Thymus (tissue), 11 donors: ENCODE measurements at regions not wholly inside any gene's neighbourhood (a gene's known extent, or its start where the extent isn't known, plus 50 kb on each side); places are given as distances from the start of the nearest gene placed in this dataset.

Experiments
- DNase-seq, 9 donors: peaks; one replicate each; pipeline ENCODE4 v3.0.0-alpha.2; 2013; ENCODE audit warnings: low spot score in 9 of 9, low read depth in 6 of 9, missing footprints in 1 of 9
- H3K27ac ChIP-seq, 2 donors: one replicate each; pipeline ENCODE4 v1.5.1; 2013; ENCODE audit warnings: control low read depth in 1 of 2, low read depth in 1 of 2, low read length in 1 of 2, mild to moderate bottlenecking in 1 of 2, moderate library complexity in 1 of 2
- H3K27me3 ChIP-seq, 2 donors: one replicate each; pipeline ENCODE4 v1.5.1; 2013; ENCODE audit warnings: low read length in 1 of 2; ENCODE audit not compliant: control insufficient read depth in 2 of 2, insufficient read depth in 1 of 2
- H3K36me3 ChIP-seq, 2 donors: one replicate each; pipeline ENCODE4 v1.5.1; 2013; ENCODE audit warnings: low read length in 1 of 2, mild to moderate bottlenecking in 1 of 2, moderate library complexity in 1 of 2; ENCODE audit not compliant: control insufficient read depth in 2 of 2, insufficient read depth in 2 of 2
- H3K4me1 ChIP-seq, 2 donors: one replicate each; pipeline ENCODE4 v1.5.1; 2013; ENCODE audit warnings: low read length in 2 of 2; ENCODE audit not compliant: control insufficient read depth in 2 of 2, insufficient read depth in 2 of 2
- H3K4me3 ChIP-seq, 2 donors: one replicate each; pipeline ENCODE4 v1.5.1; 2013; ENCODE audit warnings: low read length in 2 of 2, control low read depth in 1 of 2, mild to moderate bottlenecking in 1 of 2
- H3K9me3 ChIP-seq, 2 donors: one replicate each; pipeline ENCODE4 v1.5.1; 2013; ENCODE audit warnings: low read length in 1 of 2, mild to moderate bottlenecking in 1 of 2; ENCODE audit not compliant: control insufficient read depth in 2 of 2, insufficient read depth in 1 of 2
- WGBS: extraction: QIAGEN DNeasy Blood & Tissue Kit; methylation state at CpG from one replicate; pipeline ENCODE4 v1.1.7; 2013; 5-methylcytosine and 5-hydroxymethylcytosine counted together
- donor health status: healthy.

DNA sequence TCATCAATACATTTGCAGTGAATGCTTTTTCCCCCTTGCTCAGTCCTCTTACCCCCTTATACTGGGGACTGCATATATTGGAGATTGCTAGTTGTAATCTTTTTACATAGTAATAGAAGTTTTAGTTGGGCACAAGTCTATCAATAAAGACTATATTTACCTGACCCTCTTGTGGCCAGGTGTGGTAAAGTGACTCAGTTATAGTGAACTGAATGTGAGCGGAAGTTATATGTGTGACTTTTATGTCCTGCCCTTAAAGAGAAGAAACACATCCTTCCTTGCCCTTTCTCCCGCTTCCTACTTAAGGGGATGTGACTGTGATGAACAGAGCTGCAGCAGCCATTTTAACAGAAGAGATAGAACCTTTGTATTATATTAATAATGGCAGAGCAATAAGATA is 362.0 kb downstream of the METTL15 start:
- Histone ChIP-seq H3K9me3 (no peaks in the 10 kb centered on the region), H3K36me3 (no peaks in the 10 kb centered on the region), H3K4me3 (no peak overlapping the region), H3K4me1 (no peaks in the 10 kb centered on the region), H3K27ac (no peak overlapping the region), H3K27me3 (no peaks in the 10 kb centered on the region)
- over 99% methylated on average over 2 of the region's 2 CpGs for WGBS
- no peak for DNase-seq

DNA sequence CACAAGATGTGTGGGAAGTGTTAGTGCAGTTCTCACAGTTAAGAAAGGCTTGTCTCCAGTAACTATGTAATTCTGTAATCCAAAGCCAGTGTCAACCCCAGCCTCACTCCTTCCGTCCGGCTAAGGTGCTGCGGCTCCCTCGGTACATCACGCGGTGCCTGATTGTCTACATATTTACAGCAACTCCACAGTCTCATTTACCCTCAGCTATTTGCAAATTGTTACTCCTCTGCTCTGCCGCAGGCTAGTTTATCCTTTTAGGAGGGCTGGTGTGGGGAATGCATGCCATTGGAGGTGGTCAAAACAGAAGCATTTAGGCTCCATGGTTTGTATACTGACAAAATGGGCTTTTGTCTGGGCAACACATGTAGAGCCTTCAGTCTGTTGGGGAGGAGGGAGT is 358.3 kb downstream of the METTL15 start:
- no peaks in the 10 kb centered on the region for H3K27me3 ChIP-seq
- no peaks in the 10 kb centered on the region for H3K4me1 ChIP-seq
- DNase-seq: no peak
- no peaks in the 10 kb centered on the region for H3K36me3 ChIP-seq
- no peak overlapping the region for H3K27ac ChIP-seq
- WGBS: 94% methylated on average over 7 of the region's 7 CpGs
- no peaks in the 10 kb centered on the region for H3K9me3 ChIP-seq
- no peak overlapping the region for H3K4me3 ChIP-seq

DNA sequence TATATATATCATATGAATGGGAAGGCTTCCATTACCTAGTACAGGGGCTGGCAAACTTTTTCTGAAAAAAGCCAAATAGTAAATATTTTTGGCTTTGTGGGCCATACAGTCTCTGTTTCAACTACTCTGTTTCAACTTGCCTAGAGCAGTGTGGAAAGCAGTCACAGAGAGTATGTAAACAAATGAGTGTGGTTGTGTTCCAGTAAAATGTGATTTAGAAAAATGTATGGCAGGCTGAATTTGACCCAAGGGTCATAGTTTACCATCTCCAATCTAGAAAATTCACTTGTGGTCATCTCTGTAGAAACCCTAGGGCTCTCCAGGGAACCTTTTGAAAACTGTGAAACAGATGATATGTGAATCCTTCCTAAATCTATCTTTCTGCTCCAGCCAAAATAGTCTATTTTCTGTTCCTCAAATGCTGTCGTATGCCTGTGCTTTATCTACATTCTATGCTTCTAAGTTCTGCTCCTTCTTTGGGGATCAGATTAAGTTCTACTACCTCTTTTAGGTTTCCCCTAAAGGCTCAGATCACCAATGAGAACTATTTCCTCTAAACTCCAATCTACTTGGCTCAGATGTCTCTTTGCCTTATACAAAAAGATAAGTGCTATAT is 356.2 kb downstream of the METTL15 start:
- H3K27me3 ChIP-seq: no peaks in the 10 kb centered on the region
- no peaks in the 10 kb centered on the region for H3K36me3 ChIP-seq
- no peaks in the 10 kb centered on the region for H3K9me3 ChIP-seq
- WGBS: 2% methylated on average over 1 of the region's 1 CpG
- H3K4me1 ChIP-seq: no peaks in the 10 kb centered on the region
- no peak overlapping the region for H3K27ac ChIP-seq
- DNase-seq: no peak
- no peak overlapping the region for H3K4me3 ChIP-seq

DNA sequence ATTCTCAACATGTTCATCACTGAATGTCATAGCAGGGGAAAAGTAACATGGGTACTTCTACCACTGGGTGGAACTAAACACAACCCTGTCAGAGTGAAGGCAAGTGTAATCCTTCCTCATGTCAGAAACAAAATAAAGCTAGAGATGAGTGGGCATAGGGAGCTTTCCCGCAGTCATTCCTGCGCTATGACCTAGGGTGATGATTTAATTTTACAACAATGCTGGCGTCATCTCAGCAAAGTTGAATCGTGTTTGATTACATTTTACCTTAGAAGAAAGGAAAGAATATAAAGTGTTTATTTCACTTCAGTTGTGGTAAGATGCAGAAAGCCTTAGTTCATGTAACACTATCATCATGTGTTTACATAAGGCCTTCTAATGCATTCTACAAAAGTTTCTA is 355.6 kb downstream of the METTL15 start:
- H3K4me1 ChIP-seq: no peaks in the 10 kb centered on the region
- no peaks in the 10 kb centered on the region for H3K36me3 ChIP-seq
- no peak for DNase-seq
- no peak overlapping the region for H3K27ac ChIP-seq
- H3K9me3 ChIP-seq: no peaks in the 10 kb centered on the region
- 98% methylated on average over 4 of the region's 4 CpGs for WGBS
- H3K4me3 ChIP-seq: no peak overlapping the region
- no peaks in the 10 kb centered on the region for H3K27me3 ChIP-seq

DNA sequence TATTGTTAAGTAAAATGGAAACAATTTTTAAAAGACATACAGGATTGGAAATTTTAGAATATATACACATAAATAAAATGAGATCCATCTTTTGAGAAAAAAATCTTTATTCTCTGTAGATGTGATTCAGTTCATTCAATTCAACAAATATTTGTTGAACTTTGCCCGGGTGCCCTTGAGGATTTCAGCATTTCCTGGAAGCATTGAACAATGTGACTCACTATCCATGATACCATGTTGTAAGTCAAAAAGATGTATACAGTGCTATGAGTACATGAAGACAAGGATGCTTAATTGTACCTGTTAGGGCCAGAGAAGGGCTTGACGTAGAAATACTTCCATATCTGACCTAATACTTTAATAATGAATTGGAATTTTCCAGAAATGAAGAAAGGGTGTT is 353.7 kb downstream of the METTL15 start:
- Histone ChIP-seq H3K4me3 (no peak overlapping the region), H3K4me1 (no peaks in the 10 kb centered on the region), H3K27me3 (no peaks in the 10 kb centered on the region), H3K36me3 (no peaks in the 10 kb centered on the region), H3K9me3 (no peaks in the 10 kb centered on the region), H3K27ac (no peak overlapping the region)
- WGBS: 95% methylated on average over 2 of the region's 2 CpGs
- no peak for DNase-seq

DNA sequence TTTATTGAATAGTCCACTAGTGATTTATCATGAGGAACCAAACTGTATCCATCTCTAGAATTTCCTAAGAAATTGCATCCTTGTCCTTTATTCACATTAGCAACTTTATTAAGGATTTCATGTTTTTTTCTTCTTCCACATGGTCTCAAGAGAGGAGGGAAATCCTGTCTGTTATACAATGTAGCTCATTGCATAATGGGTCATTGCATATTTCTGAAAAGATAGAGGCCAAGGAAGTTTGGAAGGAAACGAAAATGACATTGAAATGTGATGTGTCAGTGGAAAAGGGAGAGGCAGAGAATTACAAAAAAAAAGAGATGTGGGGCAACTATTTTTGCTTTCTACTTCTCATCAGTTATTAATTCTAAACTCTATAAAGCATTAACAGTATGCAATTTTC is 353.1 kb downstream of the METTL15 start:
- H3K4me1 ChIP-seq: no peaks in the 10 kb centered on the region
- H3K27me3 ChIP-seq: no peaks in the 10 kb centered on the region
- H3K4me3 ChIP-seq: no peak overlapping the region
- no peak for DNase-seq
- no peaks in the 10 kb centered on the region for H3K36me3 ChIP-seq
- no peak overlapping the region for H3K27ac ChIP-seq
- no peaks in the 10 kb centered on the region for H3K9me3 ChIP-seq
- WGBS: 69% methylated on average over 1 of the region's 1 CpG

DNA sequence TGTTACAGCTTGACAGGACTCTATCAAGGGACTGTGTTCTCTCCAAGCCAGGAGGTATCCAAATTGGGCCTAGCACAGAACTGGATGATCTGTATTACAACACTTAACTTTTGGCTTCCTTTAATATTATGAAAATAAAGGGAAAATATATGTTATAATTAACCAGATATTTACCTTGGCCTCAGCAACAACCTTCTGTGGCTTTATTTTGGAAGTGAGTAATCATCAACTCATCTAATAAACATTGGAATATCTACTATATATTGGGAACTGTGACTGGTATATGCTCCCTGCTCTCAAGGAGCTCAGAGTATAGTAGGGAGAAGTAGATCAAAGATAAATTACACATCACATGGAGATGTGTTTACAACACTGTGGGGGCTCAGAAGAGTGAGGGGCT is 352.2 kb downstream of the METTL15 start:
- Histone ChIP-seq H3K9me3 (no peaks in the 10 kb centered on the region), H3K27ac (no peak overlapping the region), H3K4me1 (no peaks in the 10 kb centered on the region), H3K4me3 (no peak overlapping the region), H3K27me3 (no peaks in the 10 kb centered on the region), H3K36me3 (no peaks in the 10 kb centered on the region)
- no peak for DNase-seq

DNA sequence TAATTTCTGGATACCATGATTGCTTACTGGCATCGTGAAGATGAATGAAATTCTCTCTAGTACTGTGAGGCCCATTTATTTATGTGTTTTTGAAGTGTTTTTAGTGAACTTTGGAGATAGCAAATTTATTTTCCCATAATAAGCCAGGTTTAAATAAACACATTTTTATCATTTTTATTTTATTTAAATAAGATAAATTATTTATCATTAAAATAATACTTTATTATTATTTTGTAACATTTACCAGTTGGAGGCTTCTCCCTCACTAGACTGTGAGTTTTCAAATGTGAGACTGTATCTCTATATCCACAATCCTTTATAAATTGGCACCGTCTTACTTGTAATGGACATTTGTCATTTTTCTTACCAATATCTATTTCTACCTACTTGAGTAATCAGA is 351.7 kb downstream of the METTL15 start:
- no peaks in the 10 kb centered on the region for H3K27me3 ChIP-seq
- 93% methylated on average over 2 of the region's 2 CpGs for WGBS
- H3K27ac ChIP-seq: no peak overlapping the region
- DNase-seq: no peak
- H3K9me3 ChIP-seq: no peaks in the 10 kb centered on the region
- no peaks in the 10 kb centered on the region for H3K36me3 ChIP-seq
- no peak overlapping the region for H3K4me3 ChIP-seq
- no peaks in the 10 kb centered on the region for H3K4me1 ChIP-seq

DNA sequence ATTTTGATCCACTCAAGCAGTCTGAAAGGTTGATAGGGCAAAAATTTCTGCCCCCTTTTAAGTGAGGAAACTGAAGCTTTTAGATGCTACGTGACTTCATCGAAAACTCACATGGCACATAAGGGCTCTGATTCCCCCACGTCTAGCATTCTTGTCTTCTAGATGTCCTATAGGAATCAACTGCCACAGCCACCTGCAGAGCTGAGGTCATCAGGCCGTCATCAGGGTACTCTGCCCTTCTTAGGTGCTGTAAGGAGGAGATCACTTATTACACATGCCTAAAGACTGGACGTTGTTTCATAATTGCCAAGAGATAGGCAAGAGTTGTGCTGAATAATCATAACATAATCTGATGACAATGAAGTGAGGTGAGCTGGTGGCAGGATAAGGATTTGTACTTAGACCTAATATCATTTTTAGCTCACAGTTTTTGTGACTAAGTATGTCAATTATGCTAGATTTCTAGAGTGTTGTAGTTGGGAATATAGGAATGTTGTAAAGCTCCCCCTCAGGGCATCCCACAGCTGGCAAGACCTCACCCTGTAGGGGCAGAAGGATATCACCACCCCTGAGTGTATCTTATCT is 349.4 kb downstream of the METTL15 start:
- no peaks in the 10 kb centered on the region for H3K4me1 ChIP-seq
- H3K36me3 ChIP-seq: no peaks in the 10 kb centered on the region
- H3K27me3 ChIP-seq: no peaks in the 10 kb centered on the region
- no peak overlapping the region for H3K4me3 ChIP-seq
- no peaks in the 10 kb centered on the region for H3K9me3 ChIP-seq
- DNase-seq: no peak
- no peak overlapping the region for H3K27ac ChIP-seq
- 91% methylated on average over 5 of the region's 5 CpGs for WGBS
